SU-DHL-6 (cell line): ENCODE measurements at regions not wholly inside any gene's neighbourhood (a gene's known extent, or its start where the extent isn't known, plus 50 kb on each side); places are given as distances from the start of the nearest gene placed in this dataset.

Experiments used
- H2AFZ ChIP-seq: fragments of 200-600 bp; sonication (generic); 2 replicates; pipeline ENCODE4 v1.6.1; 2014; ENCODE audit warnings: low read depth, mild to moderate bottlenecking, moderate library complexity, mixed read lengths, antibody characterized with exemption, low read length; ENCODE audit not compliant: severe bottlenecking
- H3F3A ChIP-seq: fragments of 200-600 bp; shearing (Covaris generic); 2 replicates; pipeline ENCODE4 v1.6.0; 2016; ENCODE audit warnings: antibody characterized with exemption, mild to moderate bottlenecking; ENCODE audit not compliant: insufficient read depth
- H3K27ac ChIP-seq: fragments of 200-600 bp; sonication (generic); 2 replicates; pipeline ENCODE4 v1.5.1; 2016; ENCODE audit warnings: low read depth, mild to moderate bottlenecking, low read length, moderate library complexity, mixed read lengths
- H3K27me3 ChIP-seq: fragments of 200-600 bp; sonication (generic), shearing (Covaris generic); 2 replicates; pipeline ENCODE4 v1.6.0; 2014; ENCODE audit warnings: mild to moderate bottlenecking, low read length
- H3K36me3 ChIP-seq: fragments of 200-600 bp; sonication (generic); 2 replicates; pipeline ENCODE4 v1.6.1; 2014; ENCODE audit warnings: mild to moderate bottlenecking, low read length, mixed read lengths
- H3K4me2 ChIP-seq: fragments of 300-600, 200-600 bp; shearing (Covaris generic), sonication (generic); 2 replicates; pipeline ENCODE4 v1.6.0; 2014; ENCODE audit warnings: low read length, low read depth, mild to moderate bottlenecking; ENCODE audit not compliant: poor library complexity, severe bottlenecking
- H3K4me3 ChIP-seq: fragments of 200-600 bp; sonication (generic); 2 replicates; pipeline ENCODE4 v1.5.1; 2014; ENCODE audit warnings: antibody characterized with exemption, low read length, mild to moderate bottlenecking, mixed read lengths; ENCODE audit not compliant: insufficient read depth, poor library complexity, severe bottlenecking
- H3K79me2 ChIP-seq: fragments of 200-600 bp; sonication (generic); 2 replicates; pipeline ENCODE4 v1.6.1; 2014; ENCODE audit warnings: mild to moderate bottlenecking, low read length, moderate library complexity; ENCODE audit not compliant: insufficient read depth
- H3K9ac ChIP-seq: fragments of 200-600 bp; sonication (generic); 2 replicates; pipeline ENCODE4 v1.7.0; 2014; ENCODE audit warnings: mild to moderate bottlenecking, low read length
- H3K9me2 ChIP-seq: fragments of 200-600 bp; sonication (generic); replicated peaks from 2 replicates; pipeline ENCODE4 v1.6.1; 2014; ENCODE audit warnings: low read length; ENCODE audit not compliant: insufficient read depth
- H3K9me3 ChIP-seq: fragments of 200-600 bp; sonication (generic); 2 replicates; pipeline ENCODE4 v1.6.1; 2014; ENCODE audit warnings: low read length, mixed read lengths; ENCODE audit not compliant: insufficient read depth
- H4K20me1 ChIP-seq: fragments of 200-600 bp; sonication (generic); 2 replicates; pipeline ENCODE4 v1.6.1; 2014; ENCODE audit warnings: low read depth, mild to moderate bottlenecking, antibody characterized with exemption, low read length, moderate library complexity, mixed read lengths
- CTCF ChIP-seq: fragments of 200-600 bp; sonication (generic); IDR thresholded peaks from one replicate; pipeline ENCODE4 v1.5.1; 2017; ENCODE audit warnings: antibody characterized with exemption, mild to moderate bottlenecking, low read length, moderate library complexity; ENCODE audit not compliant: insufficient read depth, poor library complexity, severe bottlenecking
- EZH2phosphoT487 ChIP-seq: fragments of 200-600 bp; sonication (generic), shearing (Covaris generic); conservative IDR thresholded peaks from 2 replicates; pipeline ENCODE4 v1.6.1; 2018; ENCODE audit warnings: mild to moderate bottlenecking, antibody characterized with exemption, low read length, moderate library complexity, mixed read lengths

GRCh38 chr3:88767746-88768145 lies 339.7 kb upstream of the EPHA3 start:
- Histone ChIP-seq H3K4me2 (no peak overlapping the region), H3K9ac (no peak overlapping the region), H3K36me3 (no peaks in the 10 kb centered on the region), H3K27ac (no peak overlapping the region), H4K20me1 (no peaks in the 10 kb centered on the region), H3K79me2 (no peaks in the 10 kb centered on the region), H2AFZ (no peak overlapping the region), H3K27me3 (no peaks in the 10 kb centered on the region), H3K4me3 (no peak overlapping the region), H3K9me3 (no peaks in the 10 kb centered on the region), H3K9me2 (no peaks in the 10 kb centered on the region), H3F3A (no peaks in the 10 kb centered on the region)
- no peak for TF ChIP-seq CTCF
- no peak for TF ChIP-seq EZH2phosphoT487

DNA sequence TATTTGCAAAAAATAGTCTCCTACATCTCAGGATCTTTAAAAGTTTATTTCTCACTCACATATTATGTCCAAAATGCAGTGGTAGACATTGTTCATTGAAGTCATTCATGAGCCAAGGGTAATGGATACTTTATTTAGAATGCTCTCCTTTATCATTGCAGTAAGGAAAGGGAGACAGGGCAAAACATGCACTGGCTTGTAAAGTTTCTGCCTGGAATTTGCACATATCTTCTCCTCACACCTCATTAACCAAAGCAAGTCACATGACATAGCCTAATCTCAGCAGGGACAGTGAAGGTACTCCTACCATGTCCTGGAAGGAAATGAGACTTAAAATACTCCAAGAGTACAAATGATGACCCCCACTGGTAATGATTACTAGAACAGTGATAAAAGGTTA lies 333.7 kb upstream of the EPHA3 start:
- Histone ChIP-seq H3K9me3 (no peaks in the 10 kb centered on the region), H3K4me2 (no peak overlapping the region), H3K27me3 (no peaks in the 10 kb centered on the region), H3F3A (no peaks in the 10 kb centered on the region), H2AFZ (no peak overlapping the region), H3K27ac (no peak overlapping the region), H4K20me1 (no peaks in the 10 kb centered on the region), H3K4me3 (no peak overlapping the region), H3K9me2 (no peaks in the 10 kb centered on the region), H3K9ac (no peak overlapping the region), H3K36me3 (no peaks in the 10 kb centered on the region), H3K79me2 (no peaks in the 10 kb centered on the region)
- TF ChIP-seq CTCF = no peak
- no peak for TF ChIP-seq EZH2phosphoT487

DNA sequence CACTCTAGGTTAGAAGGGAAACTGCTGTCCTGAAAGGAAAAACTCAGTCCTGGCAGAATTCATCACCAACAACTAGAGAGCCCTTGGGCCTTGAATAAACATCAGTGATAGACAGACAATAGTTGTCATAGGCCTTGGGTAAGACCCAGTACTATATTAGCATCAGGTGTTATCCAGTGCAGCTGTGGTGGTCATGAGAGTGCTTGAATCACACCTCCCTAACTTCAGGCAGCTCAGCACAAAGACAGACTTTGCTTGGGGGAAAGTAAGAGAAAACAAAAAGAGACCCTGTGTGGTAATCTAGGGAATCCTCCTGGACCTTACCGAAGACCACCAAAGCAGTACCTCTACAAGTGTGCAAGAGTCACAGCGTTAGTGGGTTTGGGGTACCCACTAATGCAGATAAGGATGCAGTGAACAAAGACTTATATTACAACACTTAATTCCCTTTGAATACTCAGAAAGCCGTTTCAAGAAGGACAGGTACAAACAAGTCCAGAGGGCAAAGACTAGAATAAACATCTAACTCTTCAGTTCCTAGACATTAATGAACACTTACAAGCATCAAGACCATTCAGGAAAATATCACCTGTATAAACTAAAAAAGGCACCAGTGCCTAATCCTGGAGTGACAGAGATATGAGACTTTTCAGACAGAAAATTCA lies 332.3 kb upstream of the EPHA3 start:
- H3K4me2 ChIP-seq = no peak overlapping the region
- no peaks in the 10 kb centered on the region for H3K9me2 ChIP-seq
- no peak overlapping the region for H3K4me3 ChIP-seq
- H3F3A ChIP-seq = no peaks in the 10 kb centered on the region
- TF ChIP-seq EZH2phosphoT487 (no peak), CTCF (no peak)
- H3K27me3 ChIP-seq = no peaks in the 10 kb centered on the region
- H3K27ac ChIP-seq = no peak overlapping the region
- no peaks in the 10 kb centered on the region for H4K20me1 ChIP-seq
- no peaks in the 10 kb centered on the region for H3K79me2 ChIP-seq
- H3K9ac ChIP-seq = no peak overlapping the region
- no peak overlapping the region for H2AFZ ChIP-seq
- H3K9me3 ChIP-seq = no peaks in the 10 kb centered on the region
- H3K36me3 ChIP-seq = no peaks in the 10 kb centered on the region
